NCI-H2196 treated with DMSO at 0.1 percent for 48 hours (cell line): ENCODE measurements at regions not wholly inside any gene's neighbourhood (a gene's known extent, or its start where the extent isn't known, plus 50 kb on each side); places are given as distances from the start of the nearest gene placed in this dataset.

ENCODE experiments used
- DNase-seq: peaks from one replicate; lab custom pipeline; 2025; ENCODE audit not compliant: unreplicated experiment; lab: John Stamatoyannopoulos, UW

DNA sequence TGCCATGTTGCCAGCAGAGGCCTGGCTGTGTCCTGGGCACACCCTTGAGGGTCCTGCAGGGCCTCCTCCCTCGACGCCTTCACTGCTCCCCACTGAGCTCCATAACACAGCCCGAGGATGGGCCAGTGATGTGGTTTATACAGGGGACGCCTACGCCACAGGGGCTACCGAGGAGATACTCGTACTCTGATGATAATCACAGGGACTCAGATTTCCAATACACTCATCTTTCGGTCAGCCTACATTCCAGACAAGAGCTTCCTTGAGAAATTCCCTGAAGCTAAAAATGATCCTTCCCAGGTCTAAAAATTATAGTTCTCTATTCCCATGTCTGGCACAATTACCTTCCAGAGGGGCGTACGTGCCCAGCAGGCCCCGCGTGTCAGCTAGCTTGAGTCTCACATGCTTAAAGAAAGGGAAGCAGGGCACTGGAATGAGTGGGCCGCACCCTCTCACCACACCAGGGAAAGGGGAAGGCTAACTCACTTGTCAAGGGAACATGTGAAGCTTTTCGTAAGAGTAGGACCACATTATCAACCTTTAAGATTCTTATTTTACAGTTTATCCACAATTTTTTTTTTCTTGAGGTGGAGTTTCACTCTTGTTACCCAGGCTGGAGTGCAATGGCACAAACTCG lies 159.5 kb upstream of the NDUFV2 start:
- no peak for DNase-seq

DNA sequence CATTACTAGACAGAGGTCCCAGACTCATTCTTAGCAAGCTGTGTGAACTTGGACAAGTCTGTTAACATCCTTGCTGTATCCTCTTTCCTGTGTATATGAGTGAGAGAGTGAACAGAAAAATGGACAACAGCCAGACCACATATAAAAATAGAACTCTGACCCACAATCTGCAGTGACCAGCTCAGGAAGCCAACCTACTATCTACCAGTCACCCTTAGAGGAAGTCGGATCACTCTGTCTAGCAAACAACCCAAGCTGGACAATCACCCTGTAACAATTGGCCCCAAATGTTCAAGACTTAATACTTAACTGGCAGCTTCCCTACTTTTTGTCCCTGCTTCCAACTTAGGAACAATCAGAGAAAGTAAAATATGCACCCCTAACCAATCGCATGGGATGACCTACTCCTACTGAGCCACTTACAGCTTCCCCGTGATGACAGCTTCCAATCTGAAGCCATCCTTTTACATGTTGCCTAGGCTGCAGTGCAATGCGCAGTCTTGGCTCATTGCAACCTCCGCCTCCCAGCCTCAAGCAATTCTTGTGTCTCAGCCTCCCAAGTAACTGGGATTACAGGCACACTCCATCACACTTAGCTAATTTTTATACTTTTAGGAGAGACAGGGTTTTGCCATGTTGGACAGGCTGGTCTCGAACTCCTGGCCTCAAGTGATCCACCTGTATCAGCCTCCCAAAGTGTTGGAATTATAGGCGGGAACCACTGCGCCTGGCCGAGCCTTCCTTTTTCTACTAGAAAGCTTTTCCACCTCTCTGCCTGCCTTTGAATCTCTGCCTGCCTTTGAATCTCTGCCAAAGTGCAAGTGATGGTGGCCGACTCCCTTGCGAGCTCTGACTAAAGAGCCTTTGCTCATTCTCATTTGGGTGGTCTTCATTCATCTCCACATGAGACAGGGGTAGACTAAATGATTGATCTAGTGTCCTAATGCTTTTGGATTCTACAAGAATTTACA lies 158.3 kb upstream of the NDUFV2 start:
- DNase-seq: no peak

DNA sequence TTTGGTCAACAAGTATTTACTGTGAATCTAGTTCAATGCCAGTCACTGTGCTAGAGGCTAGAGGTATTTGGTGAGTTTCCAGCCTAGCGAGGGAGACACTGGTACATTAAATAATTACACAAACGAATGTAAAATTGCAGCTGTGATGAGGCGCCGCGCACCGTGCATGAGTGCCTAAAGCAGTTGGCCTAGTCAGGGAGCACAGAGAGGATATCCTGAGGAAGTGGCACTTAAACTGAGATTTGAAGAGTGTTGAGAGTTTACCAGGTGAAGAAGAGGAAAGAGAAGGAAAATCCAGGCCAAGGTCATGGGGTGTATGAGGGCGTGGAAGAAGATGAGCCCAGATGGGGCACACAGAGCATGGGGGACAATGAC lies 157.6 kb upstream of the NDUFV2 start:
- DNase-seq: no peak

DNA sequence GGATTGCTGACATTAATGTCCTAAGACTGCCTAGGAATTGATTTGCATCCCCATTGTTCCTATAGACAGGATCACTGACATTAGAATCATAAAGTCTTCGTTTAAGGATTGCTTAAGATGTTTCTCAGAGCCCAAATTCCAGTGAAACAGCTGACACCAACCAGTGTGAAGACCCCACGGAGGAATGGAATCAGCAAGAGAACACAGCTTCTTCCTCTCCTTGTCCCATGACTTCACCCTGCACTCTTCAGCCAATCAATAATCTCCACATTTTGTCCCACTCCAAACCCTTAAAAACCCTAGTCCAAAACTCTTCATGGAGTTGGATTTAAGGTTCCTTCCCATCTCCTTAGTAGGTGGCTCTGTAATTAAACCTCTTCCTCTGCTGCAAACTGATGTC lies 157.0 kb upstream of the NDUFV2 start:
- no peak for DNase-seq

DNA sequence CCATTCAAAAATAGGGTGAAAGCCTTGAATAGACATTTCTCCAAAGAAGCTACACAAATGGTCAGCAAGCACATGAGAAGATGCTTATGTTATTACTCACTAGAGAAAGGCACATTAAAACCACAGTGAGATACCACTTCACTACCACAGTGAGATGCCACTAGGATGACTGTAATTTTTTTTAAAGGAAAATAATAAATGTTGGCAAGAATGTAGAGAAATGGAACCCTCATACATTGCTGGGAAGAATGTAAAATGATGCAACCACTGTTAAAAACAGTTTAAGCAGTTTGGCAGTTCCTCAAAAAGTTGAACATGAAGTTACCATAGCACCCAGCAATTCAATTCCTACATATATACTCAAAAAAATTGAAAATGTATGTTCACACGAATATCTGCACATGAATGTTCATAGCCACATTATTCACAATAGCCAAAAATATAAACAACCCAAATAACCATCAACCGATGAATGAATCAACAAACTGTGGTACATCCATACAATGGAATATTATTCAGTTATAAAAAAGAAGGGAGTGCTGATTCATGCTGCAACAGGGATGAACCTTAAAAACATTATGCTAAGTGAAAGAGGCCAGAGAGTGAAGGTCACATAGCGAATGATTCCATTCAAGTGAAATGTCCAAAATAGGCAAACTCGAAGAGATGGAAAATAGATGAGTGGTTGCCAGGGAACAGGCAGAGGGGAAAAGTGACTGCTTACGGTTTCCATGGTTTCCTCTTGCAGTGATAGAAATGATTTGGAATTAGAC lies 156.2 kb upstream of the NDUFV2 start:
- DNase-seq: no peak

DNA sequence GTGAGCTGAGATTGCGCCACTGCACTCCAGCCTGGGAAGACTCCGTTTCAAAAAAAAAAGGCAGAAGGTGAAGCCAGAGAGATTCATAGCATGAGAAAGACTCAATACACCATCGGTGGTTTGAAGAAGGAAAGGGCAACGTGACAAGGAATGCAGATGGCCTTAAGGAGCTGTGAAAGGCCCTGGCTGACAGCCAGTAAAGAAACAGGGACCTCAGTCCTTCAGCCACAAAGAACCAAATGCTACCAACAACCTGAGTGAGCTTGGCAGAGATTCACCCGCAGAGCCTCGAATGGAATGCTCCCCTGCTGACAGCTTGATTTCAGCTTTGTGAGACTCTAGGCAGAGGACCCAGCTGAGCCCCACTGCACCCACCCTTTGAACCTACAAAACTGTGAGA lies 154.9 kb upstream of the NDUFV2 start:
- DNase-seq: no peak

DNA sequence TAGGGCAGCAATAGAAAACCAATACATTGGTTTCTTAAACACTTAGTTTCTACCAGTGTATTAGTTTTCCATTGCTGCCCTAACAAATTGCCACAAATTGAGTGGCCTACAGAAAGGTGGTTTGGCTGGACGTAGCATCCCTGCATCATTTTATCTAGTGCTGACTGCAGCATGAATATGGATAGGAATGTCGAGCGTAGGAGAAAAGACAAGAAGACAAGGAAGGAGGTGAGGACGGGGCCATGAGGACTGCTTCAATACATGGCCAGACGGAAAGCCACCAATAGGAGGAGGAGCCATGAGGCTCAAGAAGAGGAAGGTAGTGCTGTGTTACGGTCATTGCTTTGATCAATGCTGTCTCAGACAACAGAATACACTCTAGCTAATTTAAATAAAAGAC lies 154.5 kb upstream of the NDUFV2 start:
- DNase-seq: no peak

DNA sequence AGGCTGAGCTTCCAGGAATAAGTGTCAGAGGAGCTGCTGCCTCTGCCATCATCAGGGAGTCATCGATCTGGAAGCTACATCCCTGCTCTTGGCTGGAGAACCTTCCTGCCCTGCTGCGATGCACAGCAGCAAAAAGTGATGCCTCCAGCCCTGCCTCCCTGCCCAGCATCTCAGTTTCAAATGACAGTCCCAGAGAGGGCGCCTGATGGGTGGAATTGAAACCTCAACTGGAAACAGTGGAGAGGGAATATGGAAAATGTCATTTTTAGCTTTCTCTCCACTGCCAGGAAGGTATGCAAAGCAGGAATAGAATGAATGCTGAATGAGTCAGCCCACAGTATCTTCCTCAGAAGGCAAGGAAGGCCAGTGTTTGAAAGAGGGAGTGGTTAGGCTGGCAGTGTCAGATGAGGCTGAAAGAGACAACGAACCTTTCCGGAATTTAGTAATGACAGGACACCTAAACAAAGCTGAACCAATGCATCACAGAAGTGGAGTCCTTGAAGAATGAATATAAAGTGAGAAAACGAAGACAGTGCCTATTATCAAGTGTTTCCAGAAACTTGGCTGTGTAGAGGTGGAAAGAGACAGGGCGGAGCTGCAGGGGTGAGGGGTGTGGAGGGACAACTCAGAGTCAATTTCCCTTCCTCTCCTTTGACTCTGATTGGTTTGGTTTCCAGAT lies 153.9 kb upstream of the NDUFV2 start:
- DNase-seq: no peak

DNA sequence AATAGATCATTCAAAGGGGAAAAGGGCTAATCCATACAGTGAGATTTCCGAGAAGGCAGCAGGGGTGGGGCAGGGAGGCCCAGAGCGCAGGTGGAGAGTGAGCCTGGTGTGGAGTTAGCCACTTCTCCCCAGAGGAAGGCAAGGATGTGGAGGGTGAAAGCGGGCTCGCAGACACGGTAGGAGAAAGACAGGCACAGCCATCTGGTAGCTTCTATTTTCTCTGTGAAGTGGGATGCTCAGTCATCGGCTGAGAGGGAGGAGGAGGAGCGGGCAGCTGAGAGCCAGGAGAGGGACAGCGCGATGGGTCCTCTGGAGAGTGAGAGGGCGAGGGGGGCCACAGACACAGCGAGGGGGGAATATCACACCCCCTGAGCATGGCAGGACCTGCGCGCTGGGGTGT lies 153.3 kb upstream of the NDUFV2 start:
- DNase-seq: no peak

DNA sequence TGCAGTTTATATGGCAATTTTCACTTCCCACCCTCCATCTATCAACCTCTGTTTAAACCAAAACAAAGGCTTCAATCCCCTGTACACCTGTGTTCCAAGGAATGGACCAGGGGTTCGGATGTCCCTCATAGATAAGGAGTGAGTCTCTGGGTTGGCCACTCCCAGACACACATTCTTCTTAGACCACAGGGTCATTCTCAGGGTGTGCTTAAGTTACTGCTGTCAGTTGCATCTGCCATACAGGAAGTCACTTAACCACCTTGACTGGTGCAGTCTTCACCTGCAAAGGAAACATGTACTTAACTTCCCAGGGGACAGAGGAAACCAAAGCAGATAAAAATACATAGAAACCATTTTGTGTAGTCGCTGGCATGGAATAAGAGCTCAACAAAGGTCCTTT lies 151.0 kb upstream of the NDUFV2 start:
- DNase-seq: no peak

DNA sequence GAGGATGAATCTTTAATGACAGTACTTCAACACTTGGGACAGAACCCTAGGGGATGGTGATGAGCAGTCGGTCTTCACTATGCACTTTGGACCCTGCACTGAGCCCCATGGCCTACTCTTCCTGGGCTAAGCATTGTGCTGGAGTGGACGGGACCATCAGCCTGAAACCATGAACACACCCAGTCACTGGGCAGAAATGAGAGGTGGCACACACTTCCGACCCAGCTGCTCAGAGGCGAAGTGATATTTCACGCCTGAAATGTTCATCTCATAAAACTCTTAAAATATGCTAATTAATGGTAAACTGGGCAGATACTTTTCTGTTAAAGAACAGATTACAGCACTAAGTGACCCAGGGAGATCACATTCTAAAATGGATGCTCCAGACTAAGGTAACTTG lies 150.3 kb upstream of the NDUFV2 start:
- DNase-seq: no peak

DNA sequence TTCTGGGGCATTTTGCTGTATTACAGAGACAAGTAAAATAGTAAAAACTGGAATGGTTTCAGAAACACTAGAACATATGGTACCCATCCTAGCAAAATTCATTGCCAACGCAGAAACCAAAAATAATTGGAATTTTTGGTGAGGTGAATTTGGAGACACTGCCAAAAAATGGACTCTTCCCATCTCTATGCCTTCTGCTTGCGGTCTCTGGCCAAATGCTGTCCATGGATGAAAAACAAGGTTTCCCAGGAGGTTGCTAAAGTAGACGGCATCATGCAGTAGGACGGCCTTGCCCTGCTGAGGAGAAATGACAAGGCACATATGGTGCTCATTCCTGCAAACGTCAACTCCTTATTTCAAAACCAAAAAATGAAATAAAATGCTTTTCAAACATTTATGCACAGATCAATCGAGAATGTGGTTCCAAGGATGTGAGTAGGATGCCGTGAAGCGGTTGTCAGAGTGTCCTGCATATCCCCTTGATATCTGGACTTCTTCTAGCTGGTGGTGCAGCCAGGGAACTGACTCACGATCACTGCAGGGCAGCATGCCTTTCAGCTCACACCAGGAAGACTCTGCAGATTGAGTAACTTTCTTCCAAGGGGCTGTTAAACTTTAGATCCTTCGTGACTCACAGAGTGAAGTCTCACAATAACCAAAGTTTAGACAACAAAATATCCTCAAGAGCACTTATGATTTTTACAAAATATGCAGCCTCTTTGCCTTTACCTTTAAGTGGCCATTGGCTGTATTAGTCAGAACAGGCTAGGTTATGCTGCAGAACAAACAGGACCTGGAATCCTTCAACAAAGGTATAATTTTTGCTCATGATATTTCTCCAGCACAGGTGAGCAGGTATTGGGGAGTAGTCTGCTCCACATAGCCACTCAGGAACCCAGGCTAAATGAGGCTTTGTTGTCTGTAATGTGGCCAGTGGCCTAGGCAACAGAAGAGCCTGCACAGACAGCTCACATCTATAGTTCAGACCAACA lies 149.4 kb upstream of the NDUFV2 start:
- DNase-seq: no peak

DNA sequence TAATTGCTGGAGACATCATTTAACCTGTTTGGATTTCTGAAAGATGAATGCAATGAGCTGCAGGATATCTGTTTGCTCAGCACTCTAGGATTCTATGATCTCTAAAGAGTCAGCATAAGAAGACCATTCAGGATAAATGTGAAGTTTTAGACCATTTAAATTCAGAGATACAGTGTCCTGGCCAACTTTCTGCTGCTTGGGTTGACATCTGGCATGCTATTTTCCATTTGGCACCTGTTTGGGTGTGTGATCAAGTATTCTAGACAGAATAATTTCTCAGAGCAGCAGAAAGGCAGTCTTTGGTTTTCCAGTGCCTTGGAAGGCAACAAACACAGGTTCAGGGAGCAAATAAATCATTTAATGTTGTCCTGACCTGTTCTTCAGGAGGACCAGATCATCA lies 144.8 kb upstream of the NDUFV2 start:
- no peak for DNase-seq

DNA sequence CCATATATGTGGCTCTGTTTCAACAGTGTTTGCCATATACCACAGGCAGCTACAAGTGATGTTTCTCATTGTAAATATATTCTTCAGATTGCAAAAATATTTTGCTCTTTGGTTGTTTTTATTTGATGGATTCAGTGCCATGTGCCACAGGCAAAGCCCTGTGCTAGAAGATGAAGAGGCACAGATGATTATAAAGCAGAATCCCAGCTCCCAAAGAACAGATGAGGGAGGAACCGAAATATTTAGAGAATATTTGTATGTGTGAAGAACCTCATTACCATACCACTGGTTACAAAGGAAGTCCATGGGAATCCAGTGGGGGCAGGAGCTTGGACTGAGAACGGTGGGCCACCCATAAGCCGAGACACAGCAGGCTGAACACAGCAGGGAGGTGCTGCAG lies 143.8 kb upstream of the NDUFV2 start:
- no peak for DNase-seq

DNA sequence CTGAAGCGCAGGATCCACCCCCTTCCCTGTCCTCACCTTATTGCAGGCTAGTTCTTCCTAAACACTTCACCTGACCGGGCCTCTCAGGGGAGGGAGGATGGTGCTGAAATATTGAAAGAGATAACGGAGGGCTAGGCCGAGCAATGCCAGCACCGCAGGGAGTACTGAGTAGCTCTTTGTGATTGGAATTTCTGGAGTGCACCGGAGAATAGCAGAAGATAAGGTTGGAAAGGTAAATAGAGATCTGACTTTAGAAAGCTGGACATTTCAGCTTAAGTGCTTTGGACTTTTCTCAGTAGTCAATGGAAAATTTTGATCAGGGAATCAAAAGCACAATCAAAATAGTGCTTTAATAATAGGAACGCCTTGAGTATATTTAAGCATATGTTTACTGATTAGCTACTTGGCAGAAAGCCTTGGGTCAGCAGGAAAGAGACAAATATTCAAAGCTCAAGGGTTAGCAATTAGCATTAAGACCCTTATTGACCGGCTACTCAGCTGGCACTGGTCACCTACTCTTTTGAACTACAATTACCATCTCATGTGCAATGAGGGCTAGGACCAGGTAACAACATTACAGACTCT lies 142.9 kb upstream of the NDUFV2 start:
- DNase-seq: no peak

DNA sequence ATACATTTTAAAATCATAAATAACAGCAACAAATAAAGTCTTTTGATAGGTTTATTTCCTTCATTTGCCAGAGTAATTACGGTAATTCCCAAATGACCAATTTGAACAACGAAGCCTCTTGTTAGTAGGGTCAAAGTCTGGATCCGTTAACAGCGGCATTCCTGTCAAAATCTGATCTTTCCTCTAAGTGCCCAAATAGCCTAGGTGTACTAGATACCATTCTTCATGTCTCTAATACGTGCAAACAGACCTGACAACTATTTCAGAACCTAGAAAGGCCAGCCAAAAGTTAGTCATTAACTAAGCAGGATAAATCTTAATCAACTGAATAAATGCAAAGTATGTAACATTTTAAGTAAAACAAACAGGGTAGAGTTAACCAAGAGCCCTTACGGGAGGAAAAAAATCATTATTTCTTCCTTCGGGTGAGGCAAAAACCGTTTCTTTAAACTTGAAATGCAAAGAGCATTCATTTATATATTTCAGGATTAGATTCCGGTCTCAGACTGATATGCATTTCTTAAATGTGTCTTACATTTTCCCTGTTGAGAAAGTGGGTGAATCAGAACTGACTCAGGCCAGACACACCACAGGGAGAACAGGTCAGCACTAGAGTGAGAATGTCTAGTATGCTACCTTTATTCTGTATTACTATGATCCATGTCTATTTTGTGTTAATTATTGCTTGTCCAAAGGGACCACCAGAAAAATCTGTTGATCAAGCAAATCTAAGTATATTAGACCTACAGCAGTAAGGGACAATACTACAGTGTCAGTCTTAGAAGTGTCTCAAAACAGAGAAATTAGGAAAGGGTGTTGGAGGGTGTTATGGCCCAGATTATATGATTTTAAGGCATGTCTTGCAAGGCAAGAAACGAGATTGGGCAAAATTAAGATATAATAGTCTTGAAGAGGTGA lies 141.5 kb upstream of the NDUFV2 start:
- DNase-seq: no peak

DNA sequence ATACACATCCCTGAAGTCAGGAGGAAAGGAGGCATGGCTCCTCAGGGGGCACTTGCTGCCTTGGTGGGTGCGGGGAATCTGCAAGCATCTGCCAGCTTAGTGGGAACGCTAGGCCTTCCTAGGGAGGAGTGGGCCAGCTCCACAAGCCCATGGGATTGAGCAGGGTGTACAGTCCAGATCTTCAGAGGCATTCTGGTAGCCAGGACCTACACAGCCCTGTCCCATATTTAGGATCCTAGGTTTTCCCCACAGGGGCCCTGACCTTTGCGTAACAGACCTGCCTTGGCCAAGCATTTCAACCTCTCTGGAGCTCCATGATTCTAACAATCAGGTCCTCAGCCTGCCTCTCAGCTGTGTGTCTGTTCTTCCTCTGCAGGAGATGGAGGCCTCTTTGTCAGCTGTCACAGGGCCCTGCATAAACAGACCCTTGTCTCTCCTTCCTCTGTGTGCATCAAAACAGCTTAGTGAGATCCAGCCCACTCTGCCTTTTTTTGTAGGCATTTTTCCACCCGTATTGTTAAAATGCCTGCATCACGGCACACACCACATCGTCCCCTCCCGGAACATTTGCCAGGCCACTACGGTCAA lies 140.2 kb upstream of the NDUFV2 start:
- DNase-seq: no peak
